Neutrophil (primary cell): ENCODE measurements at regions not wholly inside any gene's neighbourhood (a gene's known extent, or its start where the extent isn't known, plus 50 kb on each side); places are given as distances from the start of the nearest gene placed in this dataset.

Experiments used
- H3K27ac ChIP-seq: fragments of 200-600 bp; sonication (generic); 2 replicates; pipeline ENCODE4 v1.5.1; 2016; ENCODE audit warnings: mild to moderate bottlenecking, moderate library complexity
- H3K27me3 ChIP-seq: fragments of 200-600 bp; sonication (generic); 2 replicates; pipeline ENCODE4 v1.6.0; 2016; ENCODE audit warnings: mild to moderate bottlenecking
- H3K36me3 ChIP-seq: fragments of 200-600 bp; sonication (generic); 2 replicates; pipeline ENCODE4 v1.5.1; 2017
- H3K4me1 ChIP-seq, 2 experiments: fragments of 200-600 bp in 1 of 2; sonication (generic) in 1 of 2; 1 replicate in 1 of 2; 2 replicates in 1 of 2; pipeline versions ENCODE4 v1.5.1 to v1.6.1; 2013 to 2016; ENCODE audit warnings: low read depth in 1 of 2, low read length in 1 of 2, mild to moderate bottlenecking in 1 of 2, moderate library complexity in 1 of 2; ENCODE audit not compliant: control insufficient read depth in 1 of 2, insufficient read depth in 1 of 2
- H3K4me3 ChIP-seq, 2 experiments: fragments of 200-600 bp in 1 of 2; sonication (generic) in 1 of 2; 1 replicate in 1 of 2; 2 replicates in 1 of 2; pipeline ENCODE4 v1.5.1; 2013 to 2016; ENCODE audit warnings: low read depth in 1 of 2, low read length in 1 of 2, mild to moderate bottlenecking in 1 of 2, moderate library complexity in 1 of 2
- H3K9me3 ChIP-seq: fragments of 200-600 bp; sonication (generic); 2 replicates; pipeline ENCODE4 v1.5.1; 2016
- CTCF ChIP-seq: fragments of 200-600 bp; sonication (generic); IDR thresholded peaks from 2 replicates; pipeline ENCODE4 v1.5.1; 2016; ENCODE audit warnings: antibody characterized with exemption

GRCh38 chr11:123245567-123245966 lies 50.5 kb upstream of the CLMP start:
- TF ChIP-seq CTCF: no peak
- Histone ChIP-seq H3K4me3 (no peak overlapping the region), H3K4me1 (no peaks in the 10 kb centered on the region)

More at GRCh38 chr11:123245567-123245966, 50.5 kb upstream of the CLMP start:
- no peaks in the 10 kb centered on the region for H3K36me3 ChIP-seq
- no peak overlapping the region for H3K27ac ChIP-seq
- H3K27me3 ChIP-seq: peaks cover 32% of the 10 kb centered on the region
- no peaks in the 10 kb centered on the region for H3K9me3 ChIP-seq
